ENCODE measurements at regions not wholly inside any gene's neighbourhood (a gene's known extent, or its start where the extent isn't known, plus 50 kb on each side); places are given as distances from the start of the nearest gene placed in this dataset.

GRCh38 chr5:124580925-124581737 lies 165.3 kb downstream of the ZNF608 start (continued):
- TF ChIP-seq ZNF224 (CRISPR knock-in tag; IDR thresholded peaks at IDR 0.05) = no peak
- peak; percentile 72; the same call in 1 of the 2 replicates for TF ChIP-seq MTA1 (CRISPR knock-in tag; IDR thresholded peaks at IDR 0.05; ENCODE audit: borderline replicate concordance)
- no peak; the same call in 1 of the 2 replicates for TF ChIP-seq TCF7 (IDR thresholded peaks at IDR 0.05; ENCODE audit: low read depth)
- no peak for TF ChIP-seq ZMAT3 (CRISPR knock-in tag; conservative IDR thresholded peaks at IDR 0.05)
- TF ChIP-seq ZNF343 (CRISPR knock-in tag; IDR thresholded peaks at IDR 0.05) = no peak
- no peak for TF ChIP-seq ZNF589 (CRISPR knock-in tag; conservative IDR thresholded peaks at IDR 0.05)
- TF ChIP-seq HNRNPK (IDR thresholded peaks at IDR 0.05; ENCODE audit: low read depth, low read length, poor library complexity, severe bottlenecking) = no peak
- peak; percentile 46 for TF ChIP-seq ELF1 (CRISPR knock-in tag; IDR thresholded peaks at IDR 0.05)
- TF ChIP-seq ZSCAN22 (CRISPR knock-in tag; IDR thresholded peaks at IDR 0.05) = no peak
- TF ChIP-seq TAF1 (CRISPR knock-in tag; IDR thresholded peaks at IDR 0.05) = no peak
- no peak for TF ChIP-seq GPN1 (CRISPR knock-in tag; IDR thresholded peaks at IDR 0.05; ENCODE audit: borderline replicate concordance)
- 0 out of 2 replicates have a peak, but pooled peaks have one; percentile 45 for TF ChIP-seq AFF4 (CRISPR knock-in tag; IDR thresholded peaks at IDR 0.05)
- TF ChIP-seq AGO2 (optimal IDR thresholded peaks at IDR 0.05; ENCODE audit: low read depth, low read length) = no peak
